ENCODE measurements at regions not wholly inside any gene's neighbourhood (a gene's known extent, or its start where the extent isn't known, plus 50 kb on each side); places are given as distances from the start of the nearest gene placed in this dataset.

DNA sequence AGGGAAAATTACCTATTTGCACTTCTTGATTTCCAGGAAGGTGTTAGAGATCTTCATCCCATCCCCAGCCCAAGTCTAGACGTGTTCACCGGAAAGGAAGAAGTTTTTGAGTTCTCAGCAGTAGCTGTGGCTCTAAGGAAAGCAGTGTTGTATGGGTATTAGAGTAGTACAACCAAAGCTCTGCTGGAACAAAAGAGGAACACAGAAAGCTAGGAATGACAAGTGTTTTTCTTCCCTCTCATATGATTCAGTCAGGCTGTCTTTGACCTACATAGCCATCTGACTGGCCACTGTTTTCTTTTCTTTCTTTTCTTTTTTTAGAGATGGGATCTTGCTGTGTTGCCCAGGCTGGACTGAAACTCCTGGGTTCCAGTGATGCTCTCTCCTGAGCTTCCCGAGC, 82.7 kb upstream of the SLC39A10 start:
- no peak for TF ChIP-seq POLR2A (IDR thresholded peaks at IDR 0.05)
- TF ChIP-seq, protein P1, sequence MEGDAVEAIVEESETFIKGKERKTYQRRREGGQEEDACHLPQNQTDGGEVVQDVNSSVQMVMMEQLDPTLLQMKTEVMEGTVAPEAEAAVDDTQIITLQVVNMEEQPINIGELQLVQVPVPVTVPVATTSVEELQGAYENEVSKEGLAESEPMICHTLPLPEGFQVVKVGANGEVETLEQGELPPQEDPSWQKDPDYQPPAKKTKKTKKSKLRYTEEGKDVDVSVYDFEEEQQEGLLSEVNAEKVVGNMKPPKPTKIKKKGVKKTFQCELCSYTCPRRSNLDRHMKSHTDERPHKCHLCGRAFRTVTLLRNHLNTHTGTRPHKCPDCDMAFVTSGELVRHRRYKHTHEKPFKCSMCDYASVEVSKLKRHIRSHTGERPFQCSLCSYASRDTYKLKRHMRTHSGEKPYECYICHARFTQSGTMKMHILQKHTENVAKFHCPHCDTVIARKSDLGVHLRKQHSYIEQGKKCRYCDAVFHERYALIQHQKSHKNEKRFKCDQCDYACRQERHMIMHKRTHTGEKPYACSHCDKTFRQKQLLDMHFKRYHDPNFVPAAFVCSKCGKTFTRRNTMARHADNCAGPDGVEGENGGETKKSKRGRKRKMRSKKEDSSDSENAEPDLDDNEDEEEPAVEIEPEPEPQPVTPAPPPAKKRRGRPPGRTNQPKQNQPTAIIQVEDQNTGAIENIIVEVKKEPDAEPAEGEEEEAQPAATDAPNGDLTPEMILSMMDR (IDR thresholded peaks at IDR 0.05 in 8 of 11, conservative IDR thresholded peaks at IDR 0.05 in 3 of 11) = no peak

All from spleen (tissue), 7 donors.